ENCODE measurements at regions not wholly inside any gene's neighbourhood (a gene's known extent, or its start where the extent isn't known, plus 50 kb on each side); places are given as distances from the start of the nearest gene placed in this dataset.

- DNase-seq, result no peak
These were observed 245.4 kb upstream of the TFPI start for GRCh38 chr2:187799601-187800000.

- no peak for DNase-seq
These were observed 249.6 kb upstream of the TFPI start for GRCh38 chr2:187803816-187804215.

- DNase-seq, result no peak
These were observed 260.9 kb upstream of the TFPI start for GRCh38 chr2:187815113-187815512.

GRCh38 chr2:187819624-187820023, 265.4 kb upstream of the TFPI start:
- no peak for DNase-seq

GRCh38 chr2:187825108-187825507, 270.9 kb upstream of the TFPI start:
- no peak for DNase-seq

- no peak for DNase-seq
These were observed 271.8 kb upstream of the TFPI start for GRCh38 chr2:187826023-187826422.

GRCh38 chr2:187834787-187835186, 280.6 kb upstream of the TFPI start:
- no peak for DNase-seq

- no peak for DNase-seq
These were observed 284.5 kb upstream of the TFPI start for GRCh38 chr2:187838690-187839089.

- DNase-seq, result no peak
These were observed 288.1 kb upstream of the TFPI start for GRCh38 chr2:187842315-187842714.

- DNase-seq, result peak; percentile 32
These were observed 289.0 kb upstream of the TFPI start for GRCh38 chr2:187842978-187843847.

GRCh38 chr2:187847245-187848208, 293.3 kb upstream of the TFPI start:
- DNase-seq, result no peak

GRCh38 chr2:187851955-187852561, 297.8 kb upstream of the TFPI start:
- no peak for DNase-seq

- DNase-seq, result no peak
These were observed 299.2 kb upstream of the TFPI start for GRCh38 chr2:187853381-187853791.

- DNase-seq, result no peak
These were observed 300.6 kb upstream of the TFPI start for GRCh38 chr2:187854801-187855200.

GRCh38 chr2:187855689-187856088, 301.5 kb upstream of the TFPI start:
- no peak for DNase-seq

GRCh38 chr2:187857826-187858225, 303.6 kb upstream of the TFPI start:
- no peak for DNase-seq

- DNase-seq, result no peak
These were observed 308.5 kb upstream of the TFPI start for GRCh38 chr2:187862715-187863114.

GRCh38 chr2:187865025-187865424, 310.8 kb upstream of the TFPI start:
- no peak for DNase-seq

- no peak for DNase-seq
These were observed 312.9 kb upstream of the TFPI start for GRCh38 chr2:187867165-187867564.

GRCh38 chr2:187869195-187869594, 315.0 kb upstream of the TFPI start:
- no peak for DNase-seq

GRCh38 chr2:187871506-187871905, 317.3 kb upstream of the TFPI start:
- DNase-seq, result no peak

GRCh38 chr2:187873132-187873531, 318.9 kb upstream of the TFPI start:
- DNase-seq, result no peak

GRCh38 chr2:187874786-187875185, 320.6 kb upstream of the TFPI start:
- no peak for DNase-seq

Measured in MV-4-11 (cell line).